ENCODE measurements at regions not wholly inside any gene's neighbourhood (a gene's known extent, or its start where the extent isn't known, plus 50 kb on each side); places are given as distances from the start of the nearest gene placed in this dataset.

DNA sequence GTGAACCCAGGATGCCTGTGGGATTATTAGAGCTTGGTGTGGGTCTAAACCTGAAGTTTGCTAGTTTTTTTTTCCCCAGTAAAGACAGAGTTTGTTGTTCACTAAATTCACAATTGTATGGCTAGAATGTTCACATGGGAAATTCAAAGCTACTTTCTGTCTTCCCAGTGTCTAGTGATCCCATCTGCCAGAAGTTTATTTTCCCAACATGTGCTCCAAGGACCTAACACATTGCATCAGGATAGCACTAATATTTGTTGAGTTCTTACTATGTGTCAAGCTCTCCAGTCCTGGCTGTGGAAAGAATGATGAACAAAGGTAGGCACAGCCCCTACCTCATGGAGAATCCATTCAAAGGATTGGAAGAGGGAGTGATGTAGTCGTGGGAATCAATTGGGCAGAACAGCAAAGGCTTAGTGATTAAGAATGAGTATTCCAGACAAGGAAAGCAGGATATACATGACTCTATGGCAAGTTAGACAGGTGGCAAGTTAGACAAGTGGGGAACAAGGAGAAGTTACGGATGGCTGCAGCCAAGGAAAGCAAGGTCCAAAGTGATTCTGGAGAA, 521.5 kb upstream of the WWC1 start:
- Histone ChIP-seq H3K4me3 (replicated peaks in 1 of 3; ENCODE audit: insufficient read depth in 1 of 3, low read depth in 1 of 3, low read length in 3 of 3) (no peak overlapping the region), H3K9ac (replicated peaks; ENCODE audit: extremely low read depth, insufficient read depth, low read length) (no peak overlapping the region), H3K9me3 (replicated peaks; ENCODE audit: control insufficient read depth, insufficient read depth, low read length) (peaks cover 4% of the 10 kb centered on the region), H2AFZ (ENCODE audit: low read depth, low read length) (no peak overlapping the region), H3K36me3 (ENCODE audit: control insufficient read depth in 2 of 2, extremely low read depth in 1 of 2, insufficient read depth in 2 of 2, low read length in 2 of 2) (no peaks in the 10 kb centered on the region), H3K4me2 (ENCODE audit: insufficient read depth, low read length) (no peak overlapping the region), H3K27me3 (ENCODE audit: control insufficient read depth in 2 of 2, insufficient read depth in 2 of 2, low read length in 2 of 2) (no peaks in the 10 kb centered on the region), H3K9me1 (replicated peaks; ENCODE audit: control insufficient read depth, extremely low read depth, insufficient read depth, low read length) (no peaks in the 10 kb centered on the region), H3K79me2 (ENCODE audit: control insufficient read depth, insufficient read depth, low read length) (no peaks in the 10 kb centered on the region), H3K4me1 (ENCODE audit: control insufficient read depth, extremely low read depth, insufficient read depth, low read length) (no peaks in the 10 kb centered on the region), H4K20me1 (replicated peaks; ENCODE audit: control insufficient read depth, extremely low read depth, insufficient read depth, low read length) (no peaks in the 10 kb centered on the region), H3K27ac (ENCODE audit: insufficient read depth, low read depth, low read length) (no peak overlapping the region)
- dilution Hi-C loops (cut with MboI; ENCODE audit: extremely low pct_ligation_motif_present, low sequenced_read_pairs): no loop called here
- CTCF ChIA-PET: no interaction called here
- DNase-seq (ENCODE audit: low read depth, low spot score) (no peak), FAIRE-seq (no peak)
- BruUV-seq (replicated peaks): no TSS peak
- POLR2A ChIA-PET: no interaction called here
- intact Hi-C loops (cut with micrococcal nuclease): no loop called here
- TF ChIP-seq MYC (IDR thresholded peaks at IDR 0.05; ENCODE audit: low read depth, low read length) (no peak), EZH2 (IDR thresholded peaks at IDR 0.05; ENCODE audit: borderline replicate concordance, low read depth, low read length, severe bottlenecking) (no peak), FOS (IDR thresholded peaks at IDR 0.05; ENCODE audit: borderline replicate concordance, insufficient read depth, low read length) (no peak)

DNA sequence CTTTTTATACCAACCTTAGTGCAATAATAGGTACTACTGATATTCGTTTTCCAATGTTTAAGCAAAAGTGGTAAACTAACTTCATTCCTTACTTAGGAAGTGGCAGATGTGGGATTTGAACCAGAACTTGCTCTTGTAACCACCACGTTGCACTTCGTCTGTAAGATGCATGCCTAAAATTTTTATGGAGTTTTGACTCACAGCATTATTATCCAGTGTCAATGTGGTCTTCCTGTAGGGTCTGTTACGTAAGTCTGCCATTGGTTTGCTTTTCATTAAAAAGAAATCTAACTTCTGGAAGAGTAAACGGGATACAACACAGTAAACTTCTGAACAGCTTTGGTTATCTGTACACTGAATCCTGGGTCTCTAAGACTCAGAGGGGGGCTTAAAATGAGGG, 521.0 kb upstream of the WWC1 start:
- CTCF ChIA-PET: no interaction called here
- FAIRE-seq (no peak), DNase-seq (ENCODE audit: low read depth, low spot score) (no peak)
- no peak overlapping the region for H2AFZ ChIP-seq (ENCODE audit: low read depth, low read length)
- no peaks in the 10 kb centered on the region for H3K4me1 ChIP-seq (ENCODE audit: control insufficient read depth, extremely low read depth, insufficient read depth, low read length)
- no peaks in the 10 kb centered on the region for H3K36me3 ChIP-seq (ENCODE audit: control insufficient read depth in 2 of 2, extremely low read depth in 1 of 2, insufficient read depth in 2 of 2, low read length in 2 of 2)
- BruUV-seq (replicated peaks): no TSS peak
- intact Hi-C loops (cut with micrococcal nuclease): no loop called here
- H3K9me1 ChIP-seq (replicated peaks; ENCODE audit: control insufficient read depth, extremely low read depth, insufficient read depth, low read length): no peaks in the 10 kb centered on the region
- POLR2A ChIA-PET: no interaction called here
- H3K9me3 ChIP-seq (replicated peaks; ENCODE audit: control insufficient read depth, insufficient read depth, low read length): peaks cover 4% of the 10 kb centered on the region
- H3K27ac ChIP-seq (ENCODE audit: insufficient read depth, low read depth, low read length): no peak overlapping the region
- H4K20me1 ChIP-seq (replicated peaks; ENCODE audit: control insufficient read depth, extremely low read depth, insufficient read depth, low read length): no peaks in the 10 kb centered on the region
- no peaks in the 10 kb centered on the region for H3K27me3 ChIP-seq (ENCODE audit: control insufficient read depth in 2 of 2, insufficient read depth in 2 of 2, low read length in 2 of 2)
- H3K79me2 ChIP-seq (ENCODE audit: control insufficient read depth, insufficient read depth, low read length): no peaks in the 10 kb centered on the region
- H3K9ac ChIP-seq (replicated peaks; ENCODE audit: extremely low read depth, insufficient read depth, low read length): no peak overlapping the region
- no peak overlapping the region for H3K4me3 ChIP-seq (replicated peaks in 1 of 3; ENCODE audit: insufficient read depth in 1 of 3, low read depth in 1 of 3, low read length in 3 of 3)
- TF ChIP-seq, protein P1, sequence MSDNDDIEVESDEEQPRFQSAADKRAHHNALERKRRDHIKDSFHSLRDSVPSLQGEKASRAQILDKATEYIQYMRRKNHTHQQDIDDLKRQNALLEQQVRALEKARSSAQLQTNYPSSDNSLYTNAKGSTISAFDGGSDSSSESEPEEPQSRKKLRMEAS (IDR thresholded peaks at IDR 0.05; ENCODE audit: insufficient read depth, insufficient read length): no peak
- no peak for TF ChIP-seq POLR2A (IDR thresholded peaks at IDR 0.05; ENCODE audit: low read depth, low read length)
- TF ChIP-seq JUN (IDR thresholded peaks at IDR 0.05; ENCODE audit: borderline replicate concordance, insufficient read depth, insufficient read length, low read depth): no peak
- TF ChIP-seq FOS (IDR thresholded peaks at IDR 0.05; ENCODE audit: borderline replicate concordance, insufficient read depth, low read length): no peak
- no peak for TF ChIP-seq POLR2AphosphoS5 (IDR thresholded peaks at IDR 0.05; ENCODE audit: insufficient read depth, low read depth, low read length)
- no peak for TF ChIP-seq MYC (IDR thresholded peaks at IDR 0.05; ENCODE audit: low read depth, low read length)
- TF ChIP-seq, protein P2, sequence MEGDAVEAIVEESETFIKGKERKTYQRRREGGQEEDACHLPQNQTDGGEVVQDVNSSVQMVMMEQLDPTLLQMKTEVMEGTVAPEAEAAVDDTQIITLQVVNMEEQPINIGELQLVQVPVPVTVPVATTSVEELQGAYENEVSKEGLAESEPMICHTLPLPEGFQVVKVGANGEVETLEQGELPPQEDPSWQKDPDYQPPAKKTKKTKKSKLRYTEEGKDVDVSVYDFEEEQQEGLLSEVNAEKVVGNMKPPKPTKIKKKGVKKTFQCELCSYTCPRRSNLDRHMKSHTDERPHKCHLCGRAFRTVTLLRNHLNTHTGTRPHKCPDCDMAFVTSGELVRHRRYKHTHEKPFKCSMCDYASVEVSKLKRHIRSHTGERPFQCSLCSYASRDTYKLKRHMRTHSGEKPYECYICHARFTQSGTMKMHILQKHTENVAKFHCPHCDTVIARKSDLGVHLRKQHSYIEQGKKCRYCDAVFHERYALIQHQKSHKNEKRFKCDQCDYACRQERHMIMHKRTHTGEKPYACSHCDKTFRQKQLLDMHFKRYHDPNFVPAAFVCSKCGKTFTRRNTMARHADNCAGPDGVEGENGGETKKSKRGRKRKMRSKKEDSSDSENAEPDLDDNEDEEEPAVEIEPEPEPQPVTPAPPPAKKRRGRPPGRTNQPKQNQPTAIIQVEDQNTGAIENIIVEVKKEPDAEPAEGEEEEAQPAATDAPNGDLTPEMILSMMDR (IDR thresholded peaks at IDR 0.05; ENCODE audit: extremely low read depth in 1 of 2, insufficient read depth in 1 of 2, low read depth in 1 of 2, low read length in 2 of 2): no peak
- no peak overlapping the region for H3K4me2 ChIP-seq (ENCODE audit: insufficient read depth, low read length)
- dilution Hi-C loops (cut with MboI; ENCODE audit: extremely low pct_ligation_motif_present, low sequenced_read_pairs): no loop called here

All from endothelial cell of umbilical vein (primary cell).